NOMO-1 (cell line): ENCODE measurements at regions not wholly inside any gene's neighbourhood (a gene's known extent, or its start where the extent isn't known, plus 50 kb on each side); places are given as distances from the start of the nearest gene placed in this dataset.

Experiments used
- DNase-seq, 2 experiments: peaks; one replicate each; lab custom pipeline; 2025; ENCODE audit not compliant: unreplicated experiment in 2 of 2; lab: John Stamatoyannopoulos, UW

DNA sequence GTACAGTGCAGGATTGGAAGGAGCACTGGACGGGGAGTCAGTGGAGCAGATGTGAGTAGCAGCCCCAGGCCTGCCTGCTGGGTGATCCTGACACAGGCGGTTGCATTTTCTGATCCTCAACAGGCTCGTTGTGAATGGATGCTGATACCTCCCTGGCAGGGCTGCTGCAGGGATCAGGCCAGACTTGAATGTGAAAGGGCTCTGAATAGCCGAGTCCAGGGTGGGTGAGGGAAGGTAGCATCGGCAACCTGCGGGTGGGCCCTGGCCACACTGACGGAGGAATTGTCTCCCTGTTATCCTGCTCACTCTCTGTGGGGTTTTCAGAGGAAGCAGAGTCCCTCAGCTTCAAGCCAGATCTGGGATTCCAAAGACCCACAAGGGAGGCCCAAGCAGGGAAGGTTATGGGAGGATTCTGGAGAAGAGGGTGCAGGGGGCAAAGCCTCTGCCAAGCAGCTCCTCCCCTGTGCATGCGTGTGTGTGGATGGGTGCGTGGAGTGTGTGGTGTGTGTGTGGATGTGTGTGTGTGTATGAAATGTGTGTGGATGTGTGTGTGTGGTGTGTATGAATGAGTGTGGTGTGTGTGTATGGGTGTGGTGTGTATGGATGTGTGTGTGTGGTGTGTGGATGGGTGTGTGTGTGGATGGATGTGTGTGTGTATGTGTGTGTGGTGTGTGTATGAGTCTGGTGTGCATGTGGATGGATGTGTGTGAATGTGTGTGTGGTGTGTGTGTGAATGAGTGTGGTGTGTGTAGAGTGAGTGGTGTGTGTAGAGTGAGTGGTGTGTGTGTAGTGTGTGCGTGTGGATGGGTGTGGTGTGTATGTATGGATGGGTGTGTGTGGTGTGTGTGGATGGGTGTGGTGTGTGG, 100.3 kb downstream of the UBIAD1 start:
- no peak for DNase-seq

DNA sequence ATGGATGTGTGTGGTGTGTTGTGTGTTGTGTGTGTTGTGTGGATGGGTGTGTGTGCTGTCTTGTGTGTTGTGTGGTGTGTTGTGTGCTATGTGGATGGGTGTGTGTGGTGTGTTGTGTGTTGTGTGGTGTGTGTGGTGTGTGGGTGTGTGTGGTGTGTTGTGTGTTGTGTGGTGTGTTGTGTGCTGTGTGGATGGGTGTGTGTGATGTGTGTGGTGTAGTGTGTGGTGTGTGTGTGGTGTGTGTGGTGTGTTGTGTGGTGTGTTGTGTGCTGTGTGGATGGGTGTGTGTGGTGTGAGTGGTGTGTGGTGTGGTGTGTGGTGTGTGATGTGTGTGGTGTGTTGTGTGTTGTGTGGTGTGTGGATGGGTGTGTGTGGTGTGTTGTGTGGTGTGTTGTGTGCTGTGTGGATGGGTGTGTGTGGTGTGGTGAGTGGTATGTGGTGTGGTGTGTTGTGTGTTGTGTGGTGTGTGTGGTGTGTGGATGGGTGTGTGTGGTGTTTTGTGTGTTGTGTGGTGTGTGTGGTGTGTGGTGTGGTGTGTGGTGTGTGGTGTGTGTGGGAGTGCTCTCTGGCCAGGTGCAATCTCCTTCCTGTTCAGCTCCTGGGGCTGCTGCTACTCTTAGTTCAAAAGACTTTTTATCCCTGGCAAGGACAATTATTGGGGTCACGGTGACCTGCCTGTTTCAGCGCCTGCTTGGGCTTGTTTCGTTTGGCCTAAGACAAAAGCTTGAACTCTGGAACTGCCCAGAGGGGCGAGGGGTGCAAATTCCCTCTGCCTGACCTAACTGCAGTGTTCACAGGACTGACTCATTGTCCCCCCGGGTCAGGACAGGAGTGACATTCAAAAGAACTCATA, 101.1 kb downstream of the UBIAD1 start:
- DNase-seq: no peak

DNA sequence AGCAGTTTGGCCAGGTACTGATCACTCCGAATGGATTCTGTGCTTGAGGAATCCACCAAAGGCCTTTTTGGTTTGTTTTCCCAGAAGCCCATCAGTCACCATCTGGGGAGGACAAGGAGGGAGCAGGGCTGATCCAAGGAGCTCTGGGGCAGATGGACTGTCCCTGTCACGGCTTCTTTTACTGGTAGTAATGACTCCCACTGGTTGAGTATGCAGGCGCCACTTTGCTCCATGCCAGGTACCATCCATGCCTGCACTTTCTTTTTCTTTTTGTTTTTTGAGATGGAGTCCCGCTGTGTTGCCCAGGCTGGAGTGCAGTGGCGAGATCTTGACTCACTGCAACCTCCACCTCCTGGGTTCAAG, 101.7 kb downstream of the UBIAD1 start:
- no peak for DNase-seq

DNA sequence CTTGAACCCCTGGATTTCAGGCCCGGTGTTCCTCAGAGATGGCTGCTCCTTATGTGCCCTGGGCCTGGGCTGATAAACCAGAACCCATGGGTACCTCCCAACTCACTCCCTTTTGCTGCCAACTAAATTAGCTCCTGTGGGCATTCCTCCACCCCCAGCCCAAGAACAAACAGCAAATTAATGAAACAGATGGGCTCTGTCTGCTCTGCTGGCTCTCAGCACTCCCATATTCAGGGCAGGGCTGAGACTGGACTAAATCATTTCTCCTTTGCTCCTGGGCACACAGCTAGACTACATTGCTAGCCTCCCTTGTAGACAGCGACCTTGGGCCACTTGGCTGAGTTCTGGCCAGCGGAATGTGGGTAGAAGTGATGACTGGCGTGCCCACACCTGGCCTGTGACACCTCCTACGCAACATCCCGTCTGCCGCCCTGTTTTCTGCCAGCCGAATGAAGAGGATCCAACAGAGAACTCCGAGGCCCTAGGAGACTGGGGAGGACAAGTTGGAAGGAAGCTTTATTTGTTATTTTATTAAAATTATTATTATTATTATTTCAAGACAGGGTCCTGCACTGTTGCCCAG, 101.9 kb upstream of the DISP3 start:
- DNase-seq: no peak

DNA sequence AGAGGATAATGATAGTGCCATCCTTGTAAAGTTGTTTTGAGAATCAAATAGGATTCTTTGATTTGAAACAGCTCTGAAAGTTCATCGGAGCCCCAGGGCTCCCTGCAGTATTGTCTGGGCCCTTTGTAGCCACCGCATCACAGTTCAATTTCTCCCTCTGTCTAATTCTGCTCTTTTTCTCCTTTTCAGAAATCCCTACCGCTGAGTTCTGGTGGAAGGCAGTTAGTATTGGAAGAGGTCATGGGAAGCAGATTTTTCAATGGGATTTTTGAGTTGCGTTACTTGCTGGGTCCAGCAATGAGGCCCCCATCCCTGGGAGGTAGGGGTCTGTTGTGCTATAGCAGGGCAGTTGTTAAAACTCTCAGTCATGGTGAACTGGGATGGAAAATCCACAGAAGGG, 101.0 kb upstream of the DISP3 start:
- DNase-seq: no peak

DNA sequence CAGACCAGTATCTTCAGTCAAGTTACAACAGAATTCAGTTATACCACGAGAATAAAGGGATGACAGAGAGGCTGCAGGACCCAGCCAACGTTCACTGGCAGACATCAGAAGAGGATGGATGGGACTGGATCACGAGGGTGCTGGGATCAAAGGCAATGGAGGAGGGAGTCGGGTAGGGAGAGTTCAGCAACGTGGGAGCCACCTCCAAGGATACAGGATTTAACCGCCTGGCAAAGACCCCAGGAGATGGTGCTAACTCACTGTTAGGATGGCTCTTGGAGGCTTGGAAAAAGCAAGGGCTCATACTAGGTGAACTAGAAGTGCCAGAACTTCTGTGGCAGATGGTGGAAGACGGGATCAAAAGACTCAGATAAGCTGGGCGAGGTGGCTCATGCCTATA, 99.1 kb upstream of the DISP3 start:
- no peak for DNase-seq

DNA sequence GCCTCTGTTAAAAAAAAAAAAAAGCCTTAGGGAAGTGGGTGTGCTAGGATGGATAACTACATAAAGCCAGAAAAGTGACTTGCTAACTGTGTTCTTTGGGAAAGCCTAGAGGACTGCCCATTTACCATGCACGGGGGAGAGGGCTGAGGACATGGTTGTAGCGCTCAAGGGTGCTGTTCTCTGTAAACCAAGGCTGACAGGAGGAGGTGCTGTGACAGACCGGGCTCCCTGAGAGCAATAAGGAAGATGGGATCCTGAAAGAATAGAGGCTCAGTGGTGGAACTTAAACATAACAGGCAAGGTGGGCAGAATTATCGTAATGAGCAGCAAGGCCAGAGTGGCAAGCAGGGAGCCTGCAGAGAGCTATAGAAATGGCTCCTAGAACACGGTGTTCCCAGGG, 98.5 kb upstream of the DISP3 start:
- DNase-seq: no peak

DNA sequence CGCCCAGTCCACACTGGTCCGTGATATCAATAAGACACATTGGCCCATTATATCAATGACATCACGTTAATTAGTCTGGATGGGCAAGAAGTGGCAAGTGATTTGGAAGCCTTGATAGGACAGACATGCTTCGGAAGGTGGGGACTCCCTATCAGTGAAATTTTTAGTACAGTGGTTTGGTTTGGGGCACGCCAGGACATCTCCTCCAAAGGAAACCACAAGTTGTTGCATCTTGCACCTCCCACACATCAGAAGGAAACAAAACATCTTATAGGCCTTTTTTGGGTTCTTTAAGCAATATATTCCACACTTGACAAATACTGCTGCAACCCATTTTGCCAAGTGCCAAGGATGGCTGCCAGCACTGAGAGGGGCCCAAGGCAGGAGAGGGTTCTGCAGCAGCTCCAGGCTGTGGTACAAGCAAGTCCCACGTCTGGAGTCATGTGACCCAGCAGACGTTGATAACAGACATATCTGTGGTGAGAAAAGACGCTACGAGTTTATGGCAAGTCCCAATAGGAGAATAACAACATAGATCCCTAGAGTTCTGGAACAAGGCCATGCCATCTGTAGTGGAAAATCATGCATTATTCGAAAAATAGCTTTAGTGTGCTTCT, 95.3 kb upstream of the DISP3 start:
- DNase-seq: no peak

DNA sequence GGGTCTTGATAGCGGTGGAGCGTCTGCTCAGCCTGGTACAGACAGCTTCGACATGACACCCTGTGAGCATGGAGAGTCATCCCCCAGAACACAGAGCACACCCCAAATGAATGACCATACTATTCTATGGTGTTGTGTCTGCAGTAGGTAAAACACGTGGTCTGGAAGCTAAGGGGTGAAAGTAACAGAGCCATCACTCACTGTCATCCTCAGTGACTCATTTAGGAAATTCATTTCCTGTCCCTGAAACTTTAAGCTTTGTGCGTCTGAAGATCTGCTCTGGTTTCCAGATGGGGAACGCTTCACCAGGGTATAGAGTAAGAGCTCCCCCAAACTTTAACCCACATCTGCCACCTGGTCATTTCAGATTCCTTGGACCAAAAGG, 94.8 kb upstream of the DISP3 start:
- peak in 1 of 2 experiments; percentile 39 for DNase-seq

DNA sequence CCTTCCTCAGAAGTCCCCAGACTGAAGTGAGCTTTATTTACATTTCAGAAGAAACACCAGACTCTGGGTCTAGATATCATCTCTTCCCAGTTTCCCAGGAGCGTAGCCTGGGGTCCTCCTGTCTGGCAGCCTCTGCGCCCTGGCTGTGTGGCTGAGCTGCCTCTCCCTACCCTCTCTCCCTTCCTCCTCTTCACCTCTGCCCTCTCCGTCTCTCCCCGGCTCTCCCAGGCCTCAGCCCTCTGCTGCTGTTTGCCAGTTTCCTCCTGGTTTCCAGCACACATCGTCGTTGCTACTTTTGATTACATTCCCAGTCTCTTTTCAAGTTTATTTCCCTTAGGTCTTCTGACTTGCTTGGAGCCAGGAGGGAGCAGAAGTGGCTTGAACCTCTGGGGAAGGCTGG, 91.1 kb upstream of the DISP3 start:
- no peak for DNase-seq

DNA sequence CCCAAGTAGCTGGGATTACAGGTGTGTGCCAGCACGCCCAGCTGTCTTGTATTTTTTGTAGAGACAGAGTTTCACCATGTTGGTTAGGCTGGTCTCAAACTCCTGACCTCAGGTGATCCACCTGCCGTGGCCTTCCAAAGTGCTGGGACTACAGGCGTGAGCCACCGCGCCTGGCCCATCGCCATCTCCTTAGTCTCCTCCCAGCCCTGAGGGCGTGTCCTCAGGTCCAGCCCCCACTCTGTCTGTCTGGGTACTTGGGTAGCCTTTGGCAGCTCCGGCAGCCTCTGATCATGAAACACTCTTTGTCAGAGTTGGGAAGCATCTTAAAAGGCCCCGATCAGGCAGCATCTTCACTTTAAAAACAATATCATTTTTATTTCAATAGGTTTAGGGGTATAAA, 90.3 kb upstream of the DISP3 start:
- no peak for DNase-seq

DNA sequence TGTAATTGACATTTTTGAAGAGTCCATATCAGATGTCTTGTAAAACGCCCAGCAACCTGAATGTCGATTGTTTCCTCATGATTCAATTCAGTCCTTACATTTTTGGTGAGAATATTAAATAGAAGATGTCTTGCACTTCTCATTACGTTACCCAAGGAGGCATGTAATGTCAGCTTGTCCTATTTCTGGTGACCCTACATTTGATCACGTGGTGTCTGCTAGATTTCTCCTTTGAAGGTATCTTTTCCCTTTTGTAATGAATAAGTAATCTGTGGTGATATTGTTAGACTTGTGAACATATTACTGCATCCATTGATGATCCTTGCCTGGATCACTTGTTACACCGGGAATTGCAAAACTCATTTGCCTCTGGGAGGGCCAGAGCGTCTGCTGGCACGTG, 87.6 kb upstream of the DISP3 start:
- DNase-seq: no peak

DNA sequence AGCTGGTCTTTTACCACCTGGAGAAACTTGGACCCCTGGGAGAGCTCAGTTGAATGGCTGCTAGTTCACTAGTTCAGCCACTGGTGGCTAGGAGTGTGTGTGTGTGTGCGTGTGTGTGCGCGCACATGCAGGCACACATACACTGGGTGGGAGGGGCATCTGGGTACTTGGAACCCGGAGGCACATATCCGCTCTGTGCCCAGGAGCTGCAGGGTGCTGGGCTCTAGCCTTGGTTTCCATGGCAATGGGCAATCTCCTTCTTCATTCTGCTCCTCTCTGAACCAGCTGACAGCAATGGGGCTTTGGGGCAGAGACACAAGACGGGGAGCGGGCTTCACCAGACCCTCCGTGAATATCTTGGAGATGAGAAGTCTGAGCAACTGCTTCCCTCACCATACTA, 87.1 kb upstream of the DISP3 start:
- DNase-seq: no peak

DNA sequence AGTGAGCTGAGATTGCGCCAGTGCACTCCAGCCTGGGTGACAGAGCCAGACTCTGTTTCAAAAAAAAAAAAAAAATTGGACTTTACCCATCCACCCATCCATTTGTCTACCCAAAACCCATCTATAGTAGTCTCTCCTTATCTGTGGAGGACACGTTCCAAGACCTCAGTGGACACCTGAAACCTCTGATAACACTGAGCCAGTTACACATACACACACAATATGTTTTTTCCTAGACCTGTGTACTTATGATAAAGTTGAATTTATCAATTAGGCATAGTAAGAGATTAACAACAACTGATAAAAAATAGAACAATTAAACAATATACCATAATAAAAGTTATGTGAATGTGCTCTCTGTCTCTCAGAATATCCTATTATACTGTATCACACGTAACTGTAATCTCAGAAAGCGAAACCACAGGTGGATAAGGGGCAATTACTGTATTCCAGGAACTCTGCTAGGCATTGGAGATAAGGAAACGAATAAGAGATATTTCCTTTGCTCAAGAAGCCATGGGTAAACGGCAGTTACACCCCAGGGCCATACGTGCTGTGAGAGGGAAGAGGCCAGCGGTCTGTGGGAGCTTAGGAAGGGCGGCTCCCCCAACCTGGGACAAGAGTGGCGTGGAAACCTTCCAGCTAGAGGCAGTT, 84.2 kb upstream of the DISP3 start:
- DNase-seq: no peak

DNA sequence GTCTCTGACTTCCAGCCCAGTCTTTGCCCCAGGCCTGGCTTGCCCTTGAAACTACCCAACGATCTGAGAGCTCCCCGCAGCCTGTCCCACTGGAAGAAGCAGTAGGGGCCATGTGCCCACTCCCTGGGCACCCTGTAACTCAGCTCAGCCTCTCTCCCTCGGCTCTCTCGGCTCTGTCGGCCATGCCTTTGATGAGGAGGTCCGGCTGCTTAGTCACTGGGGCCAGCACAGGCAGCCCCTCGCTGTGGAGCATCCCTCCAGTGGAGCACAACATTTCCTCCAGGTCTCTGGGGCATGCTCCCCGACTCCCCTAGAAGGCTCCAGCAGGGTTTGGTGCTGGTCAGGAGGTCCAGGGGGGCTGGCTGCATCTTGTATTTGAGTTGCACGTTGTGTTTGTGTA, 83.3 kb upstream of the DISP3 start:
- no peak for DNase-seq

DNA sequence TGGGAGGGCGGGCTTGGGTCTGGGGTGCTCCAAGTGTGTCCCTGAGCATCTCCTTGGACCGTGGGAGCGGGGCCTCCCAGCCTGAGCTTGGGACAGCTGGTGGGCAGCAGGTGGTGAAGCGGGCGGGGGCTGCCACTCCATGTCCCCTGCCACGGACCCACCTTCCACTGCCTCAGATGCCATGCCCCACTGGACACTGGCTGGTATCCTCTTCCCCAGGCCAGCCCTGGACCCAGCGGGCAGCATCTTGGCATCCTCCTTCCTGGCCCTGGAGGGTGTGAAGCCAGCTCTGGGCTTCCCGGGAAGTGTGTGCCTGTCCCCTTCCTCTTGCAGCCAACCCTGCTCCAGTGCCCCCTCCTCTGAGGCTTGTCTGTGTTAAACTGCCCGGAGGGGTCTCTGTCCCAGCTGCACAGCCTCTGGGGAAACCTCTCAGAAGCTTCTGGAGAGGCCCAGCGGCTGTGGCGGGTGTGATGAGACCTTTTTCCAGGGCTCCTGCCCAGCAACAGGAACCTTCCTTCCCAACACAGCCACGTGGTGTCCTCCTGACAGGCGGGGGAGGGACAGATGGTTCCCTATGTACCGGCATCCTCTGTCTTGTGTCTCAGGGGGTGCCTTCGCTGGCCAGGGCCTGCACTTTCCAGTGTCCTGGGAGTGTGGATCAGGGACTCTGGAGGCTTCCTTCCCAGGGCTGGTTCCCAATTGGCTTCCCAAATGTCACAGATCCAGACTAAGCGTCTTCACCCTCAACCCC, 81.6 kb upstream of the DISP3 start:
- DNase-seq: no peak

DNA sequence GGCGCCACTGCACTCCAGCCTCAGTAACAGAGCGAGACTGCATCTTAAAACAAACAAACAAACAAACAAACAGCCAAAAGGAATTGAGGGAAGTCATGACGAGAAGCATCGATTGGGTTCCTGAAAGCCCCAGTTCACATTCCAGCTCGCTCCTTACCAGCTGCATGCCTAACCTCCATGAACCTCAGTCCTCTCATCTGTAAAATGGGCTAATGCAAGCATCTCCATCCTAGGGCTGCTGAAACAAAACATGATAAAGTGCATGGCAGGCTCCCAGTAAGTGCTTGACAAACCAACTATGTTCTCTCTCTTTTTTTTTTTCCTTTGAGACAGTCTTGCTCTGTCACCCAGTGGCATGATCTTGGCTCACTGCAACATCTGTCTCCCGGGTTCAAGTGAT, 79.7 kb upstream of the DISP3 start:
- no peak for DNase-seq

DNA sequence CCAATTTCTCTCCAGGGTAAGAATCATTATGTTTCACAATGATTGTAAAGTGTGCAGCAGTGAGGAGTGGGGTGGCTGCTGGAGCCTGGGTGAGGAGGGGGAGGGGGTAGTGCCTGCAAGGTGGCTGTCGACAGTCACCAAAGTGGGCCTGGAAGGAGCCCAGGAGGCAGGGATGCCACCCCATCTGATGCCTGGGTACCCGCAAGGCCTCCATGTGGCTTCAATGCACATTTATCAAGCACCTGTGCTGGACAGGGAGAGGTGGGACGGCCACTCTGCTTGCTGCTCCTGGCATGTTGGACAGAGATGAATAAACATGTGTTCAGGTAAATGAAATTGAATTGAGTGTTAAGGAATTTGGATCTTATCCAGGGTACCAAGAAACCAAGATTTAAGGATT, 78.8 kb upstream of the DISP3 start:
- DNase-seq: no peak

DNA sequence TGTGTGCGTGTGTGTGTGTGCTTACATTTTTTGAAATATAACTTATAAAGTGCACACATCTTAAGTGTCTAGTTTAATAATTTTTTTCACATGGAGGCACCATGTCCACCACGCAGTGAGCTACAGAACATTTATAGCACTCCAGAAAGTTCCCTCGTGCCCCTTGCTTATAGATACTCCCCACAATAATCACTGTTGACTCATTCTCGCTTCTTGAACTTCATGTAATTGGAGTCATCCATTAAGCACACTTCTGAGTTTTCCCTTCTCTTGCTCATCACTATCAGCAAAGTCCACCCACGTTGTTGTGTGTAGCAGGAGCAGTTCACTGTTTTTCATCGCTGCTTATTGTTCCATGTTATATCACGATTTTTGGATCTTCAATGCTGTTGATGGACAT, 78.4 kb upstream of the DISP3 start:
- no peak for DNase-seq

DNA sequence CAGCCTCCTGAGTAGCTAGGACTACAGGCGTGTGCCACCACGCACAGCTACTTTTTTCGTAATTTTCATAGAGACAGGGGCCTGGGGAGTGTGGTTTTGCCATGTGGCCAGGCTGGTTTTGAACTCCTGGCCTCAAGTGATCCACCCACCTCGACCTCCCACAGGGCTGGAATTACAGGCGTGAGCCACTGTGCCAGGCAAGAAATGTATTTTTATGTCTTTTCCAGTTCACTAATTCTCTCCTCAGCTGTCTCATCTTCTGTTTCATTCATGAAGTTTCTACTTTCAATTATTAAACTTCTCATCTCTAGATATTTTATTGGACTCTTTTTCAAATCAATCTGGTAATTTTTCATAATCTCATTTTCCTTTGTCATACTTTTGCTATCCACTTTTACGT, 72.1 kb upstream of the DISP3 start:
- DNase-seq: no peak
